22Rv1 (cell line): ENCODE measurements at regions not wholly inside any gene's neighbourhood (a gene's known extent, or its start where the extent isn't known, plus 50 kb on each side); places are given as distances from the start of the nearest gene placed in this dataset.

Experiments used
- H3K27ac ChIP-seq: fragments of 450-650 bp; 2 replicates; pipeline ENCODE4 v1.5.1; 2017
- ZFX ChIP-seq: fragments of 450-650 bp; IDR thresholded peaks from 2 replicates; pipeline ENCODE4 v1.6.1; 2017; ENCODE audit warnings: antibody characterized with exemption, borderline replicate concordance
- TF ChIP-seq, protein P1 (sequence below): fragments of 450-650 bp; IDR thresholded peaks from 2 replicates; pipeline ENCODE4 v1.5.1; 2017; ENCODE audit warnings: mild to moderate bottlenecking

GRCh38 chr10:4436103-4436502, 389.9 kb upstream of the AKR1E2 start:
- no peak for TF ChIP-seq ZFX
- TF ChIP-seq, protein P1, sequence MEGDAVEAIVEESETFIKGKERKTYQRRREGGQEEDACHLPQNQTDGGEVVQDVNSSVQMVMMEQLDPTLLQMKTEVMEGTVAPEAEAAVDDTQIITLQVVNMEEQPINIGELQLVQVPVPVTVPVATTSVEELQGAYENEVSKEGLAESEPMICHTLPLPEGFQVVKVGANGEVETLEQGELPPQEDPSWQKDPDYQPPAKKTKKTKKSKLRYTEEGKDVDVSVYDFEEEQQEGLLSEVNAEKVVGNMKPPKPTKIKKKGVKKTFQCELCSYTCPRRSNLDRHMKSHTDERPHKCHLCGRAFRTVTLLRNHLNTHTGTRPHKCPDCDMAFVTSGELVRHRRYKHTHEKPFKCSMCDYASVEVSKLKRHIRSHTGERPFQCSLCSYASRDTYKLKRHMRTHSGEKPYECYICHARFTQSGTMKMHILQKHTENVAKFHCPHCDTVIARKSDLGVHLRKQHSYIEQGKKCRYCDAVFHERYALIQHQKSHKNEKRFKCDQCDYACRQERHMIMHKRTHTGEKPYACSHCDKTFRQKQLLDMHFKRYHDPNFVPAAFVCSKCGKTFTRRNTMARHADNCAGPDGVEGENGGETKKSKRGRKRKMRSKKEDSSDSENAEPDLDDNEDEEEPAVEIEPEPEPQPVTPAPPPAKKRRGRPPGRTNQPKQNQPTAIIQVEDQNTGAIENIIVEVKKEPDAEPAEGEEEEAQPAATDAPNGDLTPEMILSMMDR: no peak
- H3K27ac ChIP-seq: no peak overlapping the region

GRCh38 chr10:4434516-4435071, 391.4 kb upstream of the AKR1E2 start:
- H3K27ac ChIP-seq: no peak overlapping the region
- no peak for TF ChIP-seq ZFX
- TF ChIP-seq, protein P1: no peak

DNA sequence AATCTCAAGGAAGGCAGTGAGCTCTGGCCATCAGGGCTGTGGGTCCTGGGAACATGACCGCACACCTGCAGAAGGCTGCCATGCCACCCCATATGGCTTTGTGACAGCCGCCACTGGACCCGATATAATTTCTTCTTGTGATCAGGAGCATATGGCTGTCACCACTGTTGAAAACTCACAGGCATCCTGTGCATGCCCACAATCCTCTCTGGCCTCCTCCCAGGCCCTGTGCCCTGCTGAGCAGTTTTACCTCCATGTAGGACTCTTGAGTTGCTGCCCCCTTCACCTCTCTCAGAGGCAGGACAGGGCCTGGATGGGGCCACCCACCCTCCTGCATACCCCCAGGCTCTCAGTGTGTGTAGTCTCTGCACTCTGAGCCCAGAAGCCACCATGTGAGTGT, 391.9 kb upstream of the AKR1E2 start:
- H3K27ac ChIP-seq: no peak overlapping the region
- TF ChIP-seq, protein P1: no peak
- TF ChIP-seq ZFX: no peak

DNA sequence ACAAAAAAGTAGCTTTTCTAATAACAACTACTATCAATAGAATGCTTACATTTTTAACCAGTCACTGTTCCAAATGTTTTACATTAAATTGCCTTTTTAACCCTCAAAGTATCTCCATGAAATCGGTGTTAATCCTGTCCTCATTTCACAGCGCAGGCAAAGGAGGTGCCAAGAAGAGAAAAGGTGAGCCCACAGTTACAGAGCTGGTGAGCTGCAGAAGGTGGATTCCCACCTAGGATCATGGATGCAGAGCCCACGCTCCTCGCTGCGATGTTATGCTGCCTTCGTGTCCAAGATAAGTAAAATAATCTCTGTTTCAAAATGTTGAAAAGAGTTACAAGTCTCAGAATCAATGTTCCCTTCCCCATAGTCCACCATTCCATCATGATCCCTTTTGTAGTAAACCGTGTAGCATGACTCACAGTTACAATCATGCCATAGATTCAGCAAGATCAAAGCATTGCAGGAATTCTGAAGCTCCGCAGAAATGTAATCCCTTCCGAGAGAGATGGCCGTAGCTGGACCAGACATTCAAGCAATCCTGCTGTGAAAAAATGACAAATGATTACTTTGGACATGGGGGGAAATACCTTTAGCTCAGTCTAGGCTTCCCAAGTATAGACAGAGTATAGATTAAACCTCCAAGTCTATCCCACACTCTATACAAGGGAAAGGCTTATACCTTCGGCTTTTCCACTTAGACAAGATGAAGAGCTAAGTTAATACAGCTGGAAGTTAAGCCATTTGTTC, 394.7 kb upstream of the AKR1E2 start:
- H3K27ac ChIP-seq: no peak overlapping the region
- no peak for TF ChIP-seq ZFX
- TF ChIP-seq, protein P1: no peak

GRCh38 chr10:4429571-4429970, 396.4 kb upstream of the AKR1E2 start:
- TF ChIP-seq, protein P1: no peak
- no peak for TF ChIP-seq ZFX
- no peak overlapping the region for H3K27ac ChIP-seq

DNA sequence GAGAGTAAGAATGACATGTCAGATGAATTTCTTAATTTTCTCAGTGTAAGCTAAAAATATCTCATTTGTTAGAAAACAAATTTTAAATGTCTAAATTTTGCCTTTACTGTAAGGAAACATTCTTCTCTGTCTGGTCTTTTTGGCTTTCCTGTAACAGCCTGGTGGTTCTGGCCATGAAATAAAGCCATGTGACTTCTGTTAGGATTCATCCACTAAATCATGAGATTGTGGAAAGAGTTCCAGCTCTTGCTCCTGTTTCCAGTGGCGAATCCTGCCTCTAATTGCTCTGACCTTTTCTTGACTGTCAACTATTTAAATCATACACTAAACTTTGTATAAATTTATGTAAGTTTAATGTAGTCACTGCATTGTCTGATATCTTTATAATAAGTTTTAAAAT, 398.5 kb upstream of the AKR1E2 start:
- H3K27ac ChIP-seq: no peak overlapping the region
- no peak for TF ChIP-seq ZFX
- TF ChIP-seq, protein P1: no peak

DNA sequence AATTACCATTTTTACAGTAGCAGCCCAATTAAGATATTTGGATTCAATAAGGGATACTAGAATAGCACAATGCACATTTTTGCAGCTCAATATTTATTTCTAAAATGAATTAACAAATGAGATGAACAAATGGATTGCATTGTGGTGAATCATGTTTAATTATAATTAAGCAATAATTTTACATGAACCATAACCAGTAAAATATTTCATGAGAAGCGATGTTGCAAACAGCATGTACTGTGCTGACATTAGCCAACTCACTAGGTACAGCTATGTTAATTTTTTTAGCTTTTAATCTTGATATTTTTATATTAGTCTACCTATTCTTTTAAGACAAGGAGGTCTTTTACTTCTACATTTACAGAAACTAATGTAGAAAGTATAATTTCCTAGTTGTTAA, 399.1 kb upstream of the AKR1E2 start:
- H3K27ac ChIP-seq: no peak overlapping the region
- TF ChIP-seq, protein P1: no peak
- no peak for TF ChIP-seq ZFX
